ENCODE measurements at regions not wholly inside any gene's neighbourhood (a gene's known extent, or its start where the extent isn't known, plus 50 kb on each side); places are given as distances from the start of the nearest gene placed in this dataset.

DNA sequence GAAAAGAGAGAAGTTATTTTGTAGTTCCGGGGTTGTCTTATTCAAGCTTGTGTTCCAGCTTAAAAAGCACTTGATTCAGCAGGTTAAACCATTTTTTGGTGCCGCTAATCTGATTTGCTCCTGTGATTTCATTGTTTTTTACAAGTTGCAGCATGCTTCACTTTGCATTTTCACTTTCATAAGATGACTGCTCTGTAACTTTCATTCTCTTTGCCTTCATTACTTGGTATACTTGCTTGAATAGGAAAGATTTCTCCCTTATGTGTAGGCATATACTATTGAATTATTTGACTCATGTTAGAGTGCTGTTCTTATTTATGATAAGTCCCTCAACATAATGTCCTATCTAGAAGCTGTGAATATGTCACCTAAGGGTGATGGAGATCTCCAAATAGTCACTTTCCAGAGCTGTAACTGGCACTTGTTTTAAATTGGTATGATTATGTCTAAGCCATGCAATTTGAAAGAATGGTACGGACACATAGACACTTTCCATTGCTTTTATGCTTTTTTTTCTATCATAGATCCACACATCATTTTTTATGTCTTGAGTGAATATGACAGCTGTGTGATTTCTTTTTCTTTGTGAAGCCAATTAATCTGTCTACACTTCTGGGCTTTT is 254.5 kb downstream of the DSEL start:
- H3K36me3 ChIP-seq = no peaks in the 10 kb centered on the region
- peaks cover 5 to 12% (median 8%) of the 10 kb centered on the region in 4 donors for H3K4me1 ChIP-seq
- H3K27ac ChIP-seq = no peak overlapping the region
- no peak for TF ChIP-seq POLR2AphosphoS5 (IDR thresholded peaks at IDR 0.05)
- TF ChIP-seq POLR2A (IDR thresholded peaks at IDR 0.05) = no peak
- TF ChIP-seq, protein P1, sequence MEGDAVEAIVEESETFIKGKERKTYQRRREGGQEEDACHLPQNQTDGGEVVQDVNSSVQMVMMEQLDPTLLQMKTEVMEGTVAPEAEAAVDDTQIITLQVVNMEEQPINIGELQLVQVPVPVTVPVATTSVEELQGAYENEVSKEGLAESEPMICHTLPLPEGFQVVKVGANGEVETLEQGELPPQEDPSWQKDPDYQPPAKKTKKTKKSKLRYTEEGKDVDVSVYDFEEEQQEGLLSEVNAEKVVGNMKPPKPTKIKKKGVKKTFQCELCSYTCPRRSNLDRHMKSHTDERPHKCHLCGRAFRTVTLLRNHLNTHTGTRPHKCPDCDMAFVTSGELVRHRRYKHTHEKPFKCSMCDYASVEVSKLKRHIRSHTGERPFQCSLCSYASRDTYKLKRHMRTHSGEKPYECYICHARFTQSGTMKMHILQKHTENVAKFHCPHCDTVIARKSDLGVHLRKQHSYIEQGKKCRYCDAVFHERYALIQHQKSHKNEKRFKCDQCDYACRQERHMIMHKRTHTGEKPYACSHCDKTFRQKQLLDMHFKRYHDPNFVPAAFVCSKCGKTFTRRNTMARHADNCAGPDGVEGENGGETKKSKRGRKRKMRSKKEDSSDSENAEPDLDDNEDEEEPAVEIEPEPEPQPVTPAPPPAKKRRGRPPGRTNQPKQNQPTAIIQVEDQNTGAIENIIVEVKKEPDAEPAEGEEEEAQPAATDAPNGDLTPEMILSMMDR (IDR thresholded peaks at IDR 0.05) = no peak
- TF ChIP-seq EP300 (IDR thresholded peaks at IDR 0.05) = no peak
- no peak overlapping the region for H3K4me3 ChIP-seq
- ATAC-seq (ENCODE audit: low FRiP score in 2 of 2) = no peak
- WGBS, 2 donors = 76 to 79% methylated on average over 3 of the region's 3 CpGs
- no peaks in the 10 kb centered on the region for H3K9me3 ChIP-seq
- DNase-seq = no peak
- no peaks in the 10 kb centered on the region for H3K27me3 ChIP-seq

DNA sequence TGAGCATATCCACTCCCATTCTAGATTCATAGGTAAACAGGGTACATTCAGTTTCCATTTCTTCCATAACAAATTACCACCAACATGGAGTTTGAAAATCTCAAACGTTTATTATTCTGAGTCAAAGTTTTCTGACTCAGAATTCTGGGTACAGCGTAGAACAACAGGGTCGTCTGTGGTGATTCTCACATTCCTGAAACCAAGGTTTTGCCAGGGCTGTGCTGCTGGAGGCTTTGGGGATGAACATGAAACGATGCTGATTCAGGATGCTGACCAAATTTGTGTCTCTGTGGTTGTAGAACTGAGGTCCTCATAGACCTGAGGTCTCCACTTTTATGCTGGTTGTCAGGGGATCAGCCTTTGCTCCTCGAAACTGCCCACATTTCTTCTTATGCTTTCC is 255.7 kb downstream of the DSEL start:
- Histone ChIP-seq H3K4me3 (no peak overlapping the region), H3K27ac (no peak overlapping the region), H3K4me1 (peaks cover 5 to 9% (median 7%) of the 10 kb centered on the region in 4 donors), H3K27me3 (no peaks in the 10 kb centered on the region), H3K9me3 (no peaks in the 10 kb centered on the region), H3K36me3 (no peaks in the 10 kb centered on the region)
- TF ChIP-seq POLR2AphosphoS5 (IDR thresholded peaks at IDR 0.05) = no peak
- TF ChIP-seq POLR2A (IDR thresholded peaks at IDR 0.05) = no peak
- TF ChIP-seq, protein P1 (IDR thresholded peaks at IDR 0.05) = no peak
- no peak for TF ChIP-seq EP300 (IDR thresholded peaks at IDR 0.05)
- DNase-seq (no peak), ATAC-seq (ENCODE audit: low FRiP score in 2 of 2) (no peak)
- WGBS, 2 donors = 67 to 76% methylated on average over 5 of the region's 5 CpGs

DNA sequence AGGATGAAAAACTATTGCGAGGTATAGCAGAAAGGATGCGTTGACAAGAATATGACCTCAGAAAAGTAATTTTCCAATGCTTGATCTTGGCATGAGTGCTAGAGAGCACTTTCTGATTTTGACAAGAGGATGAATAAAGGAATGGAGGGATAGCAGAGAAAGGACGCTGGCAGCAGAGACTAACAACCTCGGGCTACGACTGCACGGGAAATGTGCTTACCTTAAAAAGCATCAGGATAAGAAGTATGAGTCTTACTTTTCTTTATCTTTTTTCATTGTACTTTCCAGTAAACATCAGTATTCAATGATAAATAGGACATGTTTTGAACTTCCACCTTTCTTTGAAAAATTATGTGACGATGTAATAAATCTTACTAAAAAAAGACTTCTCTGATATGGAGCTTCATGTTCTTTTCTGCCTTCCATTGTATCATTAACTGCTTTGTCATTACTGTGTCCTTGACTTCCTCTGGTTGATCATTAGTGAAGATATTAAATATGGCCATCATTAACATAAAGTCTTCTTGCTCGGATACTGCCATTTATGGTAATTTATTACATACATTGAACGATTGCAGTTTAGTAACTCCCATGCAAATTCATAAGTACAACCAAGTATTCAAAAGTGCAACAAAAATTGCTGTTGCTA is 265.6 kb downstream of the DSEL start:
- no peaks in the 10 kb centered on the region for H3K36me3 ChIP-seq
- no peak overlapping the region for H3K27ac ChIP-seq
- TF ChIP-seq POLR2A (IDR thresholded peaks at IDR 0.05) = no peak
- TF ChIP-seq, protein P1 (IDR thresholded peaks at IDR 0.05) = no peak
- TF ChIP-seq POLR2AphosphoS5 (IDR thresholded peaks at IDR 0.05) = no peak
- 86 to 88% methylated on average over 9 of the region's 9 CpGs for WGBS, 2 donors
- no peaks in the 10 kb centered on the region for H3K27me3 ChIP-seq
- H3K9me3 ChIP-seq = no peaks in the 10 kb centered on the region
- DNase-seq = no peak
- H3K4me3 ChIP-seq = no peak overlapping the region
- no peaks in the 10 kb centered on the region for H3K4me1 ChIP-seq
- ATAC-seq (ENCODE audit: low FRiP score in 2 of 2) = no peak

DNA sequence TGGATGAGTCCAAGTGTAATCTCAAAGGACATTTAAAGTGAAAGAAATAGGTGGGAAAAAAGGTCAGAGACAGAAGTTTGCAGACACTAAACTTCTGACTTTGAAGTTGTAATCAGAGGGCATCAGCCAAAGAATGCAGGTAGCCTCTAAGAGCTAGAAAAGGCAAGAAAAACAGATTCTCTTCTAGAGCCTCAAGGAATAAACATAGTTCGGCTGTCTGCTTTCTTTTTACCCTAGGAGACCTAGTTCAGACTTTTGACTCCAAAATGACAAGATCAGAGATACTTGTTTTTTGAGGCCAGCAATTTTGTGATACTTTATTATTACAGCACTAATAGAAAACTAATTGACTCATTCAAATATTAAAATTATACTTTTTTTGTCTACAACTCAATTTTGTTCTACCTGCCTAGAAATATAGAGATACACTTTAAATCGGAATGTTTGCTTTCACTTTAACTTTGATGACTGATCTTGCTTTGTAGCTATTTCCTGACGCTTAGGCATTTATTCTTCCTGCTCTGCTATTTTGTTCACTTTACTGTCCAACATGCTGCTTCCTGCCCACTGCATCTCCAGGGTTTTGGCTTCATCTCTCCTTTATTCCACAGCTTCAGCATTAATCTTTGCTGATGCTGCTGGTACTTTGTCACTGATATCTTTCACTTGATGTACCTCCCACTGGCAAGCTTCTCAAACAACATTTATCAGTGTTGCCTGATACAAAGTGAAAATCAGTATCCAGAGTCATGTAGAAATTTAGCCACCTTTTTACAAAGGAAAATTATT is 272.5 kb downstream of the DSEL start:
- no peak for DNase-seq

More for the DNA sequence above, 272.5 kb downstream of the DSEL start:
- Histone ChIP-seq H3K9me3 (no peaks in the 10 kb centered on the region), H3K27ac (no peak overlapping the region), H3K27me3 (no peaks in the 10 kb centered on the region), H3K4me3 (peak overlapping the region in 2 of 4 donors; percentile 10 to 13), H3K4me1 (no peaks in the 10 kb centered on the region), H3K36me3 (no peaks in the 10 kb centered on the region)
- WGBS, 2 donors = 12% methylated on average over 3 of the region's 3 CpGs
- no peak for TF ChIP-seq POLR2AphosphoS5 (IDR thresholded peaks at IDR 0.05)
- TF ChIP-seq EP300 (IDR thresholded peaks at IDR 0.05) = no peak
- TF ChIP-seq, protein P1 (IDR thresholded peaks at IDR 0.05) = no peak
- no peak for TF ChIP-seq POLR2A (IDR thresholded peaks at IDR 0.05)
- ATAC-seq (ENCODE audit: low FRiP score in 2 of 2) = no peak
